Stimulated activated CD4-positive, alpha-beta T cell treated with anti-CD3 and anti-CD28 coated beads, Interleukin-4, amount 100 ng/mL, for 24 hours (primary cell): ENCODE measurements at regions not wholly inside any gene's neighbourhood (a gene's known extent, or its start where the extent isn't known, plus 50 kb on each side); places are given as distances from the start of the nearest gene placed in this dataset.

Experiments
- DNase-seq: peaks from one replicate; pipeline ENCODE4 v3.0.0-alpha.2; 2020

GRCh38 chr13:74210693-74211393 is 76.6 kb upstream of the KLF12 start:
- no peak for DNase-seq

GRCh38 chr13:74206855-74207254 is 72.7 kb upstream of the KLF12 start:
- DNase-seq, result no peak

GRCh38 chr13:74206061-74206561 is 71.9 kb upstream of the KLF12 start:
- no peak for DNase-seq

GRCh38 chr13:74205313-74205690 is 71.1 kb upstream of the KLF12 start:
- no peak for DNase-seq

GRCh38 chr13:74204602-74205312 is 70.6 kb upstream of the KLF12 start:
- no peak for DNase-seq

- no peak for DNase-seq
These were observed 69.4 kb upstream of the KLF12 start for GRCh38 chr13:74203576-74203975.

GRCh38 chr13:74202129-74202813 is 68.1 kb upstream of the KLF12 start:
- DNase-seq, result no peak

- DNase-seq, result no peak
These were observed 67.3 kb upstream of the KLF12 start for GRCh38 chr13:74201530-74201929.

- DNase-seq, result no peak
These were observed 65.9 kb upstream of the KLF12 start for GRCh38 chr13:74200081-74200480.

GRCh38 chr13:74197677-74198429 is 63.6 kb upstream of the KLF12 start:
- DNase-seq, result no peak

- no peak for DNase-seq
These were observed 60.6 kb upstream of the KLF12 start for GRCh38 chr13:74194846-74195245.

GRCh38 chr13:74193391-74193790 is 59.2 kb upstream of the KLF12 start:
- DNase-seq, result no peak

GRCh38 chr13:74191410-74191809 is 57.2 kb upstream of the KLF12 start:
- DNase-seq, result no peak

- DNase-seq, result no peak
These were observed 56.8 kb upstream of the KLF12 start for GRCh38 chr13:74190999-74191398.

- no peak for DNase-seq
These were observed 53.4 kb upstream of the KLF12 start for GRCh38 chr13:74187564-74187963.

GRCh38 chr13:74184283-74184682 is 50.1 kb upstream of the KLF12 start:
- no peak for DNase-seq
